Osteocyte (in vitro differentiated cells): ENCODE measurements at regions not wholly inside any gene's neighbourhood (a gene's known extent, or its start where the extent isn't known, plus 50 kb on each side); places are given as distances from the start of the nearest gene placed in this dataset.
A peak's percentile ranks its signal among the peaks of the same experiment; 100 is the strongest.

Source experiments
- DNase-seq: peaks from one replicate; pipeline ENCODE4 v3.0.0; 2021; ENCODE audit warnings: mixed read lengths; ENCODE audit not compliant: unreplicated experiment; ENCODE audit errors: extremely low spot score
- H3K27ac Mint-ChIP-seq: one replicate; pipeline ENCODE4 v1.8.0; 2021; ENCODE audit warnings: mild to moderate bottlenecking, mixed read lengths; ENCODE audit not compliant: unreplicated experiment
- H3K27me3 Mint-ChIP-seq: one replicate; pipeline ENCODE4 v1.8.0; 2021; ENCODE audit warnings: mixed read lengths; ENCODE audit not compliant: unreplicated experiment
- H3K36me3 Mint-ChIP-seq: one replicate; pipeline ENCODE4 v1.8.0; 2021; ENCODE audit warnings: mixed read lengths; ENCODE audit not compliant: unreplicated experiment
- H3K4me1 Mint-ChIP-seq: one replicate; pipeline ENCODE4 v1.8.0; 2021; ENCODE audit warnings: mixed read lengths; ENCODE audit not compliant: unreplicated experiment
- H3K4me3 Mint-ChIP-seq: one replicate; pipeline ENCODE4 v1.8.0; 2021; ENCODE audit warnings: mild to moderate bottlenecking, moderate library complexity, mixed read lengths; ENCODE audit not compliant: unreplicated experiment
- H3K9me3 Mint-ChIP-seq: one replicate; pipeline ENCODE4 v1.8.0; 2021; ENCODE audit warnings: mixed read lengths; ENCODE audit not compliant: unreplicated experiment
- CTCF ChIP-seq: fragments of 200-600 bp; sonication (generic); IDR thresholded peaks from 2 replicates; pipeline ENCODE4 v1.5.0; 2021; ENCODE audit warnings: antibody characterized with exemption, mild to moderate bottlenecking, moderate library complexity

- Mint-ChIP-seq H3K4me3 (no peak overlapping the region), H3K9me3 (peaks cover 21% of the 10 kb centered on the region), H3K27ac (peak overlapping the region; percentile 61), H3K27me3 (no peaks in the 10 kb centered on the region), H3K36me3 (peaks cover 30% of the 10 kb centered on the region), H3K4me1 (peaks cover 56% of the 10 kb centered on the region)
- no peak for DNase-seq
- TF ChIP-seq CTCF = no peak
Observed at GRCh38 chr15:68526784-68527183, 52.0 kb upstream of the CORO2B start.

GRCh38 chr15:68528626-68529290 is 50.0 kb upstream of the CORO2B start:
- Mint-ChIP-seq H3K9me3 (peaks cover 24% of the 10 kb centered on the region), H3K27ac (peak overlapping the region; percentile 72), H3K4me1 (peaks cover 39% of the 10 kb centered on the region), H3K4me3 (peak overlapping the region; percentile 52), H3K27me3 (no peaks in the 10 kb centered on the region), H3K36me3 (peaks cover 32% of the 10 kb centered on the region)
- no peak for TF ChIP-seq CTCF
- DNase-seq = no peak
